ENCODE measurements at regions not wholly inside any gene's neighbourhood (a gene's known extent, or its start where the extent isn't known, plus 50 kb on each side); places are given as distances from the start of the nearest gene placed in this dataset.
"Not testable (repeated sequence)": the region's sequence is repeated elsewhere in the genome, so short reads cannot be mapped to it uniquely, and the experiment has no call there.

DNA sequence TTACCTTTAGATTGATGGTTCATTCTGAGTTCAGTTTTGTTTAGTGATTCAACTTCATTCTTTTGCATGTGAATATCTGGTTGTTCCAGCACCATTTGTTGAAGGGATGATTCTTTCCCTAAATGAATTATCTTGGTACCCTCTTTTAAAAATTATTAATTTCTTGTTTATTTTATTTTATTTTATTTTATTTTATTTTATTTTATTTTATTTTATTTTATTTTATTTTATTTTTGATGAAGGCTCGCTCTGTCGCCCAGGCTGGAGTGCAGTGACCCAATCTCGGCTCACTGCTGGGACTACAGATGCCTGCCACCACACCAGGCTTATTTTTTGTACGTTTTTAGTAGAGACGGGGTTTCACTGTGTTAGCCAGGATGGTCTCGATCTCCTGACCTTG, 141.4 kb upstream of the S1PR3 start:
- DNase-seq (ENCODE audit: low read depth, low spot score): not testable (repeated sequence)

DNA sequence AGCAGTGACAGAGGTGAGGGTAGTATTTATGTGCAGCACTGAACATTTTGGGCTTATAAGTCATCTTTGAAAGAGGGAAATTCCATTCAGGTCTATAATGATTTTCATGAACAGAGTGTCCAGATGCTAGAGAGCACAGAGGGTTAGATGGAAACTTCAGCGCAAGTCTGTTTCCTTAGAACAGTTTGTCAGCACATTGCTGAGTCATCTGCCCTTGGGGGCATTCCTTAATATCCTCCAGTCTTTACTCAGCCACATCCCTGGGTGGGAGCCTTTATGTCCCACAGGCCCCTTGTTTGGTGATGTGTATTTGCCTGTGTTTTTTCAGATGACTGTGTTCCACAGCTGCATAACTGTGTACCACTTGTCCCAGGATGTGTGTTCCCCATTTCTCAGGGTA, 138.5 kb upstream of the S1PR3 start:
- peak; percentile 80 for DNase-seq (ENCODE audit: low read depth, low spot score)

DNA sequence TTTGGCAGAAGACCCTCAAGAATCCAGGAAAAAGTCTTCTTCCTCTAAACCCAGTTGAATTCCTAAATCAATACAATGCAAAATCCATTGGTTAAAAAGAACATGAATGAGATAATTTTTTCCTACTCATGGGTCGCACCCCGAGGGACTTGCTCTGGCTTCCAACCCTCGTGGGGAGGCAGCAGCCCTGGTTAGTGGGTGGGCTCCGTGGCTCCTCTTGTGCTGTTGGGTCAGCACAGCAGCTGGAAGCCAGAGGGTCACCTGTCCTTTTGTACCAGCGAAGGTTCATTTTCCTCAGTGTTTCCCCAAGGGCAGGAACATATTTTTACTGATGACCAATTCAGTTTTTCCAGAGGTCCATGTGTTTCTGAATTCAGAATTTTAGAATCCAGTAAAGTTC, 120.6 kb upstream of the S1PR3 start:
- DNase-seq (ENCODE audit: low read depth, low spot score): no peak

DNA sequence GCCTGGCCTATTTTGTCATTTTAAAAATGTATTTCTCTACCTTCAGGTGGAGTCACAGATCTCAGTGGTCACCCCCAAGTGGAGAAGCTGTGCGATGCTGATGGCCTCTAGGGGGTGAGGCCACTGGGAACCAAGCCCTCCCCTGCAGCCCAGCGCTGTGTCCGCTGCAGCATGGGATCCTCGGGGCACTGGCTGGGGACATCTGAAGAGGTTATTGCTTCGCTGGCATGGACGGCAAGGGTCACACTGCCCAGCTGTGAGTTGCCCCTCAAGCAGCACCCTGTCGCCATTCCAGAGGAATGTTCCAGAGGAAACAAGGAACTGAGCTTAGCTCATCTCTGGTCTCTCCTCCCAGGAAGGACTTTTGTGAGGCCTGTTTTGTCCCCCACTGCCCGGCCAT, 119.6 kb upstream of the S1PR3 start:
- no peak for DNase-seq (ENCODE audit: low read depth, low spot score)

DNA sequence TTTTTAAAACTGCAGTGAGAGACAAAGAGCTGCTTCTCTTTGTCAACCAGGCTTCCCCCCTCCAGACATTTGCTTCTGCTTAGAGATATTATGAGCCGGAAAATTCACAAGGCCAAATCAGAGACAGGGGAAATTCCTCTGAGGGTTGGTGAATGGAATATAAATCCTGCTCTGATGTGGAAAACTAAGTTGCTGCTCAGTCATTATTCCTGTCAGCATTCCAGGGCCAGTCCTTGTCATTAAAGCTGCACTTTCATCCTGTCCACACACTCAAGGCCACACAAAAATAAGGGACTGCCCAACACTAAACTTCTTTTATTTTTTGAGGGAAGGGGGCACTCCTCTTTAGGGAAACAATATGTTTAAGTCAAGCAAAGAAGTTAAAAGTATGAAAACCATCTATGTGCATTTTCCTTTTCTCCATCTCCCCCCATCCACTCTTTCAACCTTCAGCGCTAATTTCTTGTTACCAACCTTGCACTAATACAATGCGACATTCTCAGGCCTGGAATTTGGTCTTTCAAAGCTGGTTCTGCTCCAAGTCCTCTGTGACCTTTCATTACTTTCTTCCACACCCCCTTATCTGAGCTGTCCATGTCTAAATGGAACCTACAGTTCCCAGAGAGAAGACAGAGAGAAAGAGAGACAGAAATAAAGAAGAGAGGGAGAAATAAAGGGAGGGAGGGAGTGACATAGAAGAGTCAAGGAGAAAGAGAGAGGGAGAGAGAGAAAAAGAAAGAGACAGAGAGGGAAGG, 118.9 kb upstream of the S1PR3 start:
- DNase-seq (ENCODE audit: low read depth, low spot score): no peak

DNA sequence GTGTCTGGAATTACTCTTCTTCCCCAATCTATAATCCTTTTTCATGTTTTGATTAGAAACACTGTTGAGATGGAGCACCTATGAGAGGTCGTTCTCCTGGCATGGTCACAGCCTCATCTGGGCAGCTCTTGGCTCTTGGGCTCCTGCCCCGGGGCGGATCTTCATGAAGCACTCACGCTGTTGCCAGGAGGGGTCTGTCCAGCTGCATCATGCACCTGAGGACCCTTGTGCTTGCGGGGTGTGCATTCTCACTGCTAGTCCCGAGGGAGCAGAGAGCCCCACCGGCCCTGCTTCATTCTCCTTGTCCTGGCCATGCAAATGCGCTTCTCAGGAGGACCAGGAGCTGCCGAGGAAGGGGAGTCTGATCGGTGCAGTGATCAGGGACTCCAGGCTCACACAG, 117.6 kb upstream of the S1PR3 start:
- no peak for DNase-seq (ENCODE audit: low read depth, low spot score)

DNA sequence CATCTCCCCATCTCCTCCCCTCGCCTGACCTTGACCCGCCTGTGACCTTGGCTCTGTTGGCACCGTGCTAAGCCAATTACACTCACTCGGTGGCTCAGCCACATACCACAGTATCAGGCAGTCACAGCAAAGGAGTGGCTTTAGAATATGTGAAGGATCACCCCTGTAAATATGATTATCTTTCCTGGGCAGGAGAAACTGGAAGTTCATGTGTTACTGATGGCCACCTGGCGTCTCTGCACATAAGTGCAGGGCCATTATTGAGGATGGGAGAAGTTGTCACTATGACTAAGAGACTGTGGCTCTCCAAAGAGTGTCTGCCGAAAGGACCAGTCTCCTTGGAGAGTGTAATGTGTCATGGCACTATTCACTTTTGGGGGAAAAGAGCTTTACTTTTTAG, 116.9 kb upstream of the S1PR3 start:
- no peak for DNase-seq (ENCODE audit: low read depth, low spot score)

DNA sequence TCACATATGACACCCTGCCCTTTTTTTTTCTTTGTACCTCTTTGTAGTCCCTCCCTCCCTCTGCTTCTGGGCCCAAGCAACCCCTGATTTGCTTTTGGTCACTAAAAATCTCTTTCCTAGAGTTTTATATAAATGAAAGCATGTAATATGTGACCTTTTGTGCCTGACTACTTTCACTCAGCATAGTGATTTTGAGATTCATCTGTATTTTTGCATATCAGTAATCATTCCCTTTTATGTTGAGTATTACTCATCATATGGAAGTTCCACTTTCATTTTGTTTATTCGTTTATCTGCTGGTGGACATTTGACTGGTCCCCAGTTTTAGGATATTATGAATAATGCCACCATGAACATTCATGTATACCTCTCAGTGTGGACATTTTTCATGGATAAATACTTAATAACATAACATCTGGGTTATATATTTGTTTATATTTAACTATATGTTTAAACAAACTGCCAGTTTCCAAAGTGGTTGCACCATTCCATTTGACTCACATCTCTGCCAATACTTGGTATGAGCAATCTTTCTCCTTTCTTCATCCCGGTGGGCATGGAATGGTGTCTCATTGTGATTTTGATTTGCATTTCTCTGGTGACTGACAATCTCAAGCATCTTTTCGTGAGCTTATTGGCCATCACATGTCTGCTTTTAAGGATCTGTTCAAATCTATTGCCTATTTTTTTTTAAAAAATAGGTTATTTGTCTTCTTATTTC, 115.7 kb upstream of the S1PR3 start:
- DNase-seq (ENCODE audit: low read depth, low spot score): no peak

DNA sequence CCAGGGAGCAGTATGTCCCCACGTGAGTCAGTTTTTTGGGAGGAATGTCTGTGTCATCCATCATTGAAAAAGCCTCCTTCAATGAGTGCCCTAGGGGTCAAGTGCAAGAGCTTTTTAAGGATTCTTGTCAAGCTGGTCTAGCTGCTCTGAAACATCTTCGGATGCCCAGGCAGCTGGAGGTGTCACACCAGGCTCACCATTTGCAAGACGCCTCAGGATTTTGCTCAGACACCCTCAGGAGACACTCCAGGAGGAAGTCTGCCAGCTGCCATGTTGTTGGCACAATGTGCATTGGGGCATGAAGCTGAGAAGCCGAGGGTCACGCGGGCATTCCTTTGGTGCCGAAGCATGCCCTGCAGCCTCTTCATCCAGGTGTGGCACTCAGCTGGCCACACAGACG, 111.1 kb upstream of the S1PR3 start:
- no peak for DNase-seq (ENCODE audit: low read depth, low spot score)

DNA sequence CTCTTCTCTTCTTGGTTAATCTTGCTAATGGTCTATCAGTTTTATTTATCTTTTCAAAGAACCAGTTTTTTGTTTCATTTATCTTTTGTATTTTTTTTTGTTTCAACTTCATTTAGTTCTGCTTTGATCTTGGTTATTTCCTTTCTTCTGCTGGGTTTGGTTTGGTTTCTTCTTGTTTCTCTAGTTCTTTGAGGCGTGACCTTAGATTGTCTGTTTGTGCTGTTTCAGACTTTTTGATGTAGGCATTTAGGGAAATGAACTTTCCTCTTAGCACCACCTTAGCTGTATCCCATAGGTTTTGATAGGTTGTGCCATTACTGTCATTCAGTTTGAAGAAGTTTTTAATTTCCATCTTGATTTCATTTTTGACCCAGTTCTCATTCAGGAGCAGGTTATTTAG, 107.0 kb upstream of the S1PR3 start:
- not testable (repeated sequence) for DNase-seq (ENCODE audit: low read depth, low spot score)

DNA sequence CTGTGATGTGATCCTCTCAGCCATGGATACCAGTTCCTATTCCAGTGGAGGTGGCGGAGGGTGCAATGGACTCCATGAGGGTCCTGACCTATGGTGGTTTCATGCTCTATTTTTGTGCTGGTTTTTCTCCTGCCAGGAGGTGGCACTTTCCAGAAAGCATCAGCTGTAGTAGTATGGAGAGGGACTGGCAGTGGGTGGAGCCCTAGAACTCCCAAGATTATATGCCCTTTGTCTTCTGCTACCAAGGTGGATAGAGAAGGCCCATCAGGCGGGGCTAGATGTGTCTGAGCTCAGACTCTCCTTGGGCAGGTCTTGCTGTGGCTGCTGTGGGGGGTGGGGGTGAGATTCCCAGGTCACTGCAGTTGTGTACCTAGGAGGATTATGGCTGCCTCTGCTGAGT, 104.5 kb upstream of the S1PR3 start:
- not testable (repeated sequence) for DNase-seq (ENCODE audit: low read depth, low spot score)

DNA sequence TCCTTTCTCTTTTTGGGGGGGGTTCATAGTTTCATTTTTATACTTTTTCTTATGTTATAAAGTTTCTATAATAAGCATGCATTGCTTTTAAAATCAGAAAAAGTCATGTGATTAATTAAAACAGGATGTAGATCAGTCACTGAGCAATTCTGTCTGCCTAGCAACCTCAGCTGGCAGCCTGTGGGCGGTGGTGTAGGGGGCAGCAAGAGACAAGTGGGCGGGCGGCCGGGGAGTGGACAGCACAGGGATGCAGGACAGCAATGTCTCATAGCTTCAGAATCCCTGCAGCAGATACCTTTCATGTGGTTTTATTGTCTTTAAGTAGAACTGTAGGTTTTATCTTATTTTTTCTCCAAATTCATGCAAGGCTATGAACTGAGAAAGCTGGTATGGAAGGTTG, 101.9 kb upstream of the S1PR3 start:
- no peak for DNase-seq (ENCODE audit: low read depth, low spot score)

DNA sequence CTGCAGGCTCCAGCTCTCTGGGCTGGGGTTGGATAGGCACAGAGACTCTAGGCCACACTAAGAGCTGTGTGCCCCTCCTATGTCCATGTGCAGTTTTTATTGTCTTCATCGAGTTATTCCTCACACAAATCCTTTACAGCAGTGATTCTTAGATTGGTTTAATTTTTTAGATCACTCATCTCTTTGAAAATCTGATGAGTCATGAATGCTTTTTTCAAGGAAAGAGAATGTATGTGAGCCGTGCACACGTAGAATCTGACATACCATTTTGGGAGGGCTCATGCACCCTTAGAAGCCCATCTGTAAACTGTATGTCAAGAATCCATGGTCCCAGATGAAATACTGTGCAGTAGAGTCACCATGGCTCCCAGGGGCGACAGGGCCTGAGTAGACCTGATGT, 100.7 kb upstream of the S1PR3 start:
- no peak for DNase-seq (ENCODE audit: low read depth, low spot score)

DNA sequence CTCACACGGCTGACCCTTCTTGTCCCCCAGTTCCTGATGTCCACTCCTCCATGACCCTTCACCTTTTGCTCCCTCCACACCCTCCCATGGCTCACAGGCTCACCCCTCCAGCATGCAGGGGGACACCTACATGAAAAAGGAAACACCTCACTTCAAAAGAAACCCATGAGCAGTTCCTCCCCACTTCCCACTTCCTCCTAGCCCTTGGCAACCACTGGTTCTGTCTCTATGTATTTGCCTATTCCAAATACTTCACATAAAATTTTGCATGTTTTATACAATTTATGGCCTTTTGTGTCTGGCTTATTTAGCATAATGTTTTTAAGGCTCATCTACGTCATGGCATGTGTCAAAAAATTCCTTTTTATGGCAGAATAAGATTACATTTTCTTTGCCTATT, 100.2 kb upstream of the S1PR3 start:
- DNase-seq (ENCODE audit: low read depth, low spot score): no peak

DNA sequence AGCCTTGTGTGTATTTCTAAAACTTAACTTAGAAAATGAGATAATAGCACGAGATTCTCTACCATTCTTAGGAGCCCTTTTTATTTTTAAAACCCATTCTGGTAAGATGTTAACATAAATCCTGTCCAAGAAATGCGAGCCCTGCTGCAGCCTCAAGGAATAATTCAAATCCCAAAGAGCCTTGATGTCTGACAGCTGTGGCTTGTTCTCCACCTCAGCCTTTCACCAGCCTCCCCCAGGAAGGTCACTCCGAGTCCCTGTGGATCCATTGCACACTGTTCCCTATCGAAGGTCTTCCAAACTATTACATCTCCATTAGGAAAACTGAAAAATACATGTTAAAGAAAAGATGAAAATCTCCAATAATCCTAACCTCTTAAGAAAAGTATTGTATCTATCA, 98.5 kb upstream of the S1PR3 start:
- DNase-seq (ENCODE audit: low read depth, low spot score): no peak

DNA sequence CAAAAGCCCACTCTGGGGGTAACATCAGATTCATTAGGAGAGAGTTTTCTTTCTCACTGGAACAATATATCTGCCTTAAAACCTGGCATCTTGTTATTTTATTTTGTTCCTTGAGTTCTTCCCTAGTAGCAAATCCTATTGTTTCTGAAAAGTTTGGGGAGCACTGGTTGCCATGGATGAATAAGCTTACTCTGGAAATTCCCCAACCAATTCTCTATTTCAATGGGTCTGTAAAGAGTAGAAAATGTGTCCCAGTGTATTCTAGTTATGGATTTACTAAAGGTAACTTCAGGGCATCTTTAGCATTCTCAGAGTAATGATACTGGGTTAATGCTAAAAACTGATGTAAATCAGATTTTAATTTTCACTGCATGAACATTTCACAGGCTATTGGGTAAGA, 94.2 kb upstream of the S1PR3 start:
- no peak for DNase-seq (ENCODE audit: low read depth, low spot score)

DNA sequence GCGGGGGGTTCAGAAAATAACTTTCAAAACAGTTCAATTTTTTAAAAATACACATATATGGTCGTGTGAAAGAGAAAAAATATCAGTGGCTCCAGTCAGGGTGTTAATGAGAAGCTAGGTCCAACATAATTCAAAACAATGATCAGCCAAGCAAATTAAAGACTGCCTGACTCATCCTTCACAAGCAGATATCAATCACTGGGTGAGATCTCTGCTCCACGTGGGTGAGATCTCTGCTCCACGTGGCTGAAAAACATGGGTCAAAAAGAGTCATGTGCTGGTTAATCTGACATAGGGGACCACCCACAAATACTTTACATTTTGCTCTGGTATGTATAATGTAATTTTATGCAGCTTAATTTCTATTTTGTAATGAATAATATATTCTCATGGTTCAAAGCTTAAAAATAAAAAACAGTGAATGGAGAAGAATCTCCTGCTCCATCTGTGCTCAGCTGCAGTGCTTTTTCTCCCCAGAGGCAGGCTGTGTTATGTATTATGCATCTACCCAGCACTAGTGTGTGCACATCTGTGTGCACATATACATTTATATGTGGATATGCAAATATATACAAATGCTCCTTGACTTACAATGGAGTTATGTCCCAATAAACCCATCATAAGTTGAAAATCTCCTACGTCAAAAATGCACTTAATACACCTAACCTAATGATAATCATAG, 93.1 kb upstream of the S1PR3 start:
- no peak for DNase-seq (ENCODE audit: low read depth, low spot score)

DNA sequence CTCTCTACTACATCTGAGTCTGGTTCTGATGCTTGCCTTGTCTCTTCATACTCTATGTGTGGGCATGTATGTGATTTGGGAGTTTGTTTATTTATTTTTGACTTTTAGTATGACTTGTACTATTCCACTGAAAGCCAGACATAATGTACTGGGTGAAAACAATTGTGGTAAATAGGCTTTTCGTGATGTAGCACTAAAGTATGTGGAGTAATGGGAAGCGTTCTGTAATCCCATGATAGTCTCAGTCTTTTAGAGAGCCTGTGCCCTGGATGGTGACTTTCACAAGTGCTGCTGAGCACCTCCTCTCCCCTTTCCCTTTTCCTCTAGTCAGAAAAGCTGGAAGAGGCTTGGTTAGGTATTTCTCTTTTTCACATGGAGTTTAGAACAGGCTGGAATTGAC, 85.8 kb upstream of the S1PR3 start:
- DNase-seq (ENCODE audit: low read depth, low spot score): no peak

DNA sequence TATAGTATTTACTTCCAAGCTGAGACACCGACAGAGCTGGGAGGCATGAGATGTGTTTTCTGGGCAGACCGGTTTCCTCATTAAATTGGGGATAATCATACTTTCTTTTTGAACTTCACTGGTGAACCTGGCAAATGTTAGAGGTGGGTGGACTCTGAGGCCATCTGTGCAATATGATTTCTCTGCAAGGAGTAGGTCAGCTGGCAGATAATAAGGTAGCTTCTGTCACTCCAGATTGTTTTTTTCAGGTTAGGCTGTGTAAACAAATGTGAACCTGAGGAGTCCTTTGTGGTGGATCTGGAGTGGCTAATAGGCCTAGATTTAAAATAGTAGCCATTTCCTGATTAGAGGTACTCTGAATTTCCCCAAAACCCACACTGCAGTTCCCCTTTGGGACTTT, 75.4 kb upstream of the S1PR3 start:
- DNase-seq (ENCODE audit: low read depth, low spot score): no peak

DNA sequence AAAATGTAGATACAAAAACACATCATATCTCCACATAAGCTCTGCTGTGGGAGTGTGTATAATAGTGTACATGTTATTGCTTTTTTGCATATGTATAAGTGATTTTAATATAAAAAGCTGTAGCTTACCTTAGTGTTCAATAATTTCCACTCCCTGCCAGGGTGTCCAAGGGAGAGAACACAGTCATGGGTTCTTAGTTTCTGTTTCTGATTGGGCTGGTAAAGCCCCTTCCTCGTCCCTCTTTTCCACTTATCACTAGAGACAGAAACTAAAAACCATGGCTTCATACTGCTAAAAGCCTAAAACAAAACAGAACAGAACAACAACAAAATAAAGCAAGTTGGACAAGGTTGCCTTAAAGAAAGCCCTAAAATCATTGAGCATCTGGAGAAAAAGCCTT, 74.4 kb upstream of the S1PR3 start:
- no peak for DNase-seq (ENCODE audit: low read depth, low spot score)

DNA sequence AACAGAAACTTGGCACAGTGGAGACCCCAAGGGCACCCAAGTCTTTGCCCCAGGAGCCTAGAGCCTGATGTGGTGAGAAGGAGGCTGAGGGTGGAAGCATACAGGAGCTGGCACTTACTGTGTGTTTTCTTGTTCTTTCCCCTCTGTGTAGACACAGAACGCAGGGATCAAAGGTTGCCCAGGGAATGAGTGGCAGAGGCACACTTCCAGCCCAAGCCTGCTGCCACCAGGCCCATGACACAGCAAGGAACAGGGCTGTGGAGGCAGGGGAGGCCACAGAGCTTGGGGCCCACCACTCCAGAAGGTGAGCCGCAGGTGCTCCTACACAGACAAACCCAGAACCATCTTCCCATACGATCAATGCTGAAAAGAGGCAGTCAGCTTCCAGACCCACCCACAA, 73.9 kb upstream of the S1PR3 start:
- no peak for DNase-seq (ENCODE audit: low read depth, low spot score)

DNA sequence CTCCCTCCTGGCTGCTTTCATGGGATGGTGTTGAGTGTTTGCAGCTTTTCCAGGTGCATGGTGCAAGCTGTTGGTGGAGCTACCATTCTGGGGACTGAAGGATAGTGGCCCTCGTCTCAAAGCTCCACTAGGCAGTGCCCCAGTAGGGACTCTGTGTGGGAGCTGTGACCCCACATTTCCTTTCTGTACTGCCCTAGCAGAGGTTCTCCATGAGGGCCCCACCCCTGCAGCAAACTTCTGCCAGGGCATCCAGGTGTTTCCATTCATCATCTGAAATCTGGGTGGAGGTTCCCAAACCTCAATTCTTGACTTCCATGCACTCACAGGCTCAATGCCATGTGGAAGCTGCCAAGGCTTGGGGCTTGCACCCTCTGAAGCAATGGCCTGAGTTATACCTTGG, 72.7 kb upstream of the S1PR3 start:
- DNase-seq (ENCODE audit: low read depth, low spot score): not testable (repeated sequence)

DNA sequence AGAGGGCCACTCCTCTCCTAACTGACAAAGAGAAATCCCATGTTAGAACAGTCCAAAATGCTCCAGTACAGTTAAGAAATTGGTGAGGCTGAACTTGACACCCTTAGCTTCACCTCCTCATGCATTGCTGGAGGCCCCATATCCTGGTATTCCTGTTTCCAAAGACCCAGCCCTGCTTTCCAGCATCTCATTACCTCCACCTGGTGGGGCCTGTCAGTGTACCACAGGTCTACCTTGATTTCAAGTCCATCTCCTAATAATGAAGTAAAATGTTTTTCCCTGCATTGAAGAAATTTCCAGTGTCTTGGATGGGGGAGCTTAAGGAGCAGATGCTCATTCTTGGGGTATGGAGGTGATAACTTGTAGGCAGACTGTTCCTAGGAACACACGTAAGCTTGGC, 70.6 kb upstream of the S1PR3 start:
- DNase-seq (ENCODE audit: low read depth, low spot score): no peak

Data from pulmonary artery endothelial cell (primary cell).